Ramos (cell line): ENCODE measurements at regions not wholly inside any gene's neighbourhood (a gene's known extent, or its start where the extent isn't known, plus 50 kb on each side); places are given as distances from the start of the nearest gene placed in this dataset.

Source experiments
- in situ Hi-C: fragments of 300-500 bp; cut with MboI; formaldehyde crosslinking; loops from one replicate; pipeline ENCODE4 v1.14.3; 2022; ENCODE audit warnings: low sequenced_read_pairs; ENCODE audit not compliant: unreplicated experiment

- in situ Hi-C loops, result no loop called here
Measured at GRCh38 chr1:17965515-17966100, 142.0 kb upstream of the IGSF21 start.

- in situ Hi-C loops, result no loop called here
Measured at GRCh38 chr1:17966341-17966740, 141.3 kb upstream of the IGSF21 start.

GRCh38 chr1:17967623-17968255 is 139.9 kb upstream of the IGSF21 start:
- in situ Hi-C loops, result no loop called here

- in situ Hi-C loops, result no loop called here
Measured at GRCh38 chr1:17970757-17971156, 136.8 kb upstream of the IGSF21 start.

- in situ Hi-C loops, result no loop called here
Measured at GRCh38 chr1:17973694-17974093, 133.9 kb upstream of the IGSF21 start.

- in situ Hi-C loops, result no loop called here
Measured at GRCh38 chr1:17976854-17977253, 130.7 kb upstream of the IGSF21 start.

- in situ Hi-C loops, result no loop called here
Measured at GRCh38 chr1:17978016-17978415, 129.6 kb upstream of the IGSF21 start.

- in situ Hi-C loops, result no loop called here
Measured at GRCh38 chr1:17979815-17980214, 127.8 kb upstream of the IGSF21 start.

GRCh38 chr1:17982197-17982596 is 125.4 kb upstream of the IGSF21 start:
- in situ Hi-C loops, result no loop called here

GRCh38 chr1:17984583-17984982 is 123.0 kb upstream of the IGSF21 start:
- in situ Hi-C loops, result no loop called here

- in situ Hi-C loops, result loop anchor here (5.0 kb wide), 1 partner anchor 111 kb away; no protein-coding TSS in a partner anchor
Measured at GRCh38 chr1:17986156-17986555, 121.4 kb upstream of the IGSF21 start.

GRCh38 chr1:17990401-17990800 is 117.2 kb upstream of the IGSF21 start:
- in situ Hi-C loops, result no loop called here

- in situ Hi-C loops, result no loop called here
Measured at GRCh38 chr1:17991996-17992395, 115.6 kb upstream of the IGSF21 start.

GRCh38 chr1:17992800-17993199 is 114.8 kb upstream of the IGSF21 start:
- in situ Hi-C loops, result no loop called here

- in situ Hi-C loops, result no loop called here
Measured at GRCh38 chr1:17994046-17994445, 113.6 kb upstream of the IGSF21 start.

- in situ Hi-C loops, result no loop called here
Measured at GRCh38 chr1:17995480-17995879, 112.1 kb upstream of the IGSF21 start.

- in situ Hi-C loops, result no loop called here
Measured at GRCh38 chr1:17998889-17999288, 108.7 kb upstream of the IGSF21 start.

GRCh38 chr1:17999884-18000283 is 107.7 kb upstream of the IGSF21 start:
- in situ Hi-C loops, result no loop called here

GRCh38 chr1:18001725-18002124 is 105.9 kb upstream of the IGSF21 start:
- in situ Hi-C loops, result no loop called here

- in situ Hi-C loops, result no loop called here
Measured at GRCh38 chr1:18004278-18004677, 103.3 kb upstream of the IGSF21 start.

- in situ Hi-C loops, result no loop called here
Measured at GRCh38 chr1:18005238-18005637, 102.4 kb upstream of the IGSF21 start.

GRCh38 chr1:18007391-18008041 is 100.1 kb upstream of the IGSF21 start:
- in situ Hi-C loops, result no loop called here
